Hematopoietic multipotent progenitor cell treated with erythropoietin and hydrocortisone succinate and interleukin-3 and kit ligand, for 17 days (in vitro differentiated cells): ENCODE measurements at regions not wholly inside any gene's neighbourhood (a gene's known extent, or its start where the extent isn't known, plus 50 kb on each side); places are given as distances from the start of the nearest gene placed in this dataset.

Experiments used
- DNase-seq: peaks from one replicate; pipeline ENCODE4 v3.0.0-alpha.2; 2015; ENCODE audit warnings: low spot score

DNA sequence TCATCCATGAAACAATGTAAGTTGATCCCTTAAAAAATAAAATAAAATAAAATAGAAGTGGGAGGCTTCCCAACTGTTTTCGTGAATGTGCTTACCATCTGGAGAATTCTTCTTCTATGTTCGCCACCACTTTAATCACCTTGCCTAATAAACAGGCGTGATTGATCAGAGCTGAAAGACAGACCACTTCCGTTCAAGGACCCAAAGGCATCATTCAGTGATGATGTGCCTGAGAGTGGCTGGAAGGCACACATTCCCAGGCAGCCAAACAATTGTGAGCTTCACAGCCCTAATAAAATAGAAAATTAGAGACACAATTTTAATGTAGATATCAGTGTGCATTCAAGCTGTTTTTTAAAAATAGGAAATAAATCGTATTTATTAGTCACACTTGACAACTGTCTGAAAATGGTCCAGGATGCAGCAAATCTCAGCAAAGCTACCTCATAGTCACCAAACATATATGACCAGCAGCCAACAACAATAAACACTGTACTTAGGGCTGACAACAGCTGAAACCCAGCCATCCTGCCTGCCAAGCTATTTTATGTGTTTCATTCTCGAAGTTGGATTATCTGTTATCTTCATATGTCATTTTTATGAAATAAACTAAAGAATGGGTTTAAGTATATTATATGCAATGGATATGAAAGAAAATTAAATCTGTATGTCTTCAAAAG lies 163.2 kb upstream of the FAM9B start:
- DNase-seq = no peak

DNA sequence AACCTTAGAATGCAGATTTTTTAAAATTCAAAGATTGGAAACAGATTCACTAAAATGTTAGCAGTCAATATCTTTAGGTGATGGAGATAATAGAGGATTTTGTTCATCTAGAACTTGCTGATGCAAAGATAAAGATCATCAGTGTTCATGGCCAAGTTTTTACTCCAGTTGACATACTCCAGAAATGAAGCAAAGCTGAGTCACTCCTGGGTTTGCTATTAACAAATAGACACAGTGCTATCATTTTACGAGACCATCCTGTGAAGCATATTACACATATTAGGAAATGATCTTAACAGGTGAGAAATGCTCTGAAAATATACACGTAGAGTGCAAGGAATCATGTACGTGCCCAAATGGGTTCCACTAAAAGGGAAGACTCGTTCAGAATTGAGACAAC lies 170.6 kb upstream of the FAM9B start:
- no peak for DNase-seq

- no peak for DNase-seq
These were observed 171.8 kb upstream of the FAM9B start for GRCh38 chrX:9205599-9206223.

- DNase-seq = no peak
These were observed 173.2 kb upstream of the FAM9B start for GRCh38 chrX:9207142-9207541.

DNA sequence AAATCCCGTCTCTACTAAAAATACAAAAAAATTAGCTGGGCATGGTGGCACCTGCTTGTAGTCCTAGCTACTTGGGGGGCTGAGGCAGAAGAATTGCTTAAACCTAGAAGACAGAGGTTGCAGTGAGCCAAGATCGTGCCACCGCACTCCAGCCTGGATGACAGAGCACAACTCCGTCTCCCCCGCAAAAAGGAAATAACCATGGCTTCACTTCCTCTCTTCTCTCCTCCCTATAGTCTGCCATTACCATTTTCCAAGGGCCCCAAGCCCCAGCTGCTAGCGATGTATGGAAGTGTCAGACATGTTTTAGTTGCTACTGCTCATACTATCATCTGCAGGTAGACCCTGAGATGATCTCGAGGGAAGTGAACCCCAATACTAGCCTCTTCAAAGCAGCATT lies 177.3 kb upstream of the FAM9B start:
- DNase-seq = no peak

GRCh38 chrX:9221781-9222180 lies 187.9 kb upstream of the FAM9B start:
- DNase-seq = no peak

DNA sequence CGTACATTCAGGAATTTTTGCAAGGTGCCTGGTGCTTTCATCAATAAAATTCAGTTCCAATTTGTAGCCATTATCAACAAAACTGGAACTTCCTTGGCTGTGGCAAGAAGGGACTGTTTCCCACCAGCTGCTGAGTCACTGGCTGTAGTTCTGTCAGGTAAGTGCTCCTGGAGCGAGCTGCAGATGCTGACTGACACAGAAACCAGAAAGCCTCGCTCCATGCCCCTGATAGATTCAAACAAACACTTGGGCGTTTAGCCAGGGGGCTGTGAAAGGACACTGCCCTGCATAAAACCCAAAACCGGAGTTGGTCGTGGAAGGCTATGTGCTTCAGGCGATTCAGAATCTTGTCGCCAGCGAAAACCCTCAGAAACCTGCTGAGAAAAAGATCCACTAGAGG lies 188.4 kb upstream of the FAM9B start:
- no peak for DNase-seq

DNA sequence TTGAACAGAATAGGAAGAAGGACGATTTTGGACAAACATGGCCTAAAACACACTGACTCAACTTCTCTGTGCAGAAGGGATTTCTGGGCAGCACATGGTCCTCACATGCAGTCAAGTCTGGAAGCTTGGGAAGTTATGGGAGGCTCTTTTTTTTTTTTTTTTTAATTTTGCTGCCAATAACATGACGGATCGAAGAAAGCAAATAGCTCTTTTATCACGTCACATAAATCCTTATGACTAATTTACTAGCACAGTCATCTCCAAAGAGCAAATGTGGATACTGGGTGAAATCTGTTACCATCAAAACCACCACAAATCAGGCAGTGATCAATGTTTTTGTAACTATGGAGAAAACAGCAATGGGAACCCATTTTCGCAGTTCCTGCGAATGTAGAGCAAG lies 193.3 kb upstream of the FAM9B start:
- DNase-seq = no peak

- no peak for DNase-seq
These were observed 197.6 kb upstream of the FAM9B start for GRCh38 chrX:9231491-9231890.

DNA sequence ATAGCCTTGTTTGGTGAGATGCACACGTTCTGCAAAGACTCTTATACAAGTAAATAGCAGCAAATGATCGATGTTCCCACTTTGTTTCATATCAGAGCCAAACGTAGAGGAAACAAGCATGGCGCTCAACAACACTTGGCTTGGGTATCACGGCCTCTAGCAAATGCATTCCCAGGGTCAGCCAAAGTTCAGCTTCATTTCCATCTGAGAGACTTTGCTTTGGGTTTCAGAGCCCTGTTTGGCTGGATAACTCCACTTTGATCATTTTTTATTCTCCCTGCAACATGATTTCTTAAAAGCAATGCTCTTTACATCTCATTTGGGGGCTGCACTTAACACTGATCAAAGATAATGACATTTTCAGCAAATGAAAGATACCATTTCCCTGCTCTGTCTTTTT lies 199.2 kb upstream of the FAM9B start:
- DNase-seq = no peak

DNA sequence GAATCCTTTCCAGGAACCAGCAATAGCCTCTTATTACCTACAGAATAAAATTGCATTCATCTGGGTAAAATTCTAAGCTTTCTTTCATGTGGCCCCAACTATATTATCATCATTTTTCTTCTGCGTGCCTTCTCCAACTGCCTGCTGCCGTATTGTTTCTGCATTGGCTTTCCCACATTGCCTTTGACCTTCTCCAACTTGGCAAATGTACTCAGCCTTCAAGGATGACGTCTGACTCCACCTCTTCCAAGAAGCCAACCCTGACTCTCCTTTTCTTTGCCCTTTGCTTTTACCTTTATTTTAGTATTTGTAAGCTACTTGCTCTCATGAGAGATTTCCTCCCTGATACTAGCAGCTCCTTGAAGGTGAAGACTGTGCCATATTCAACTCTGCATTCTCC lies 200.4 kb upstream of the FAM9B start:
- no peak for DNase-seq

DNA sequence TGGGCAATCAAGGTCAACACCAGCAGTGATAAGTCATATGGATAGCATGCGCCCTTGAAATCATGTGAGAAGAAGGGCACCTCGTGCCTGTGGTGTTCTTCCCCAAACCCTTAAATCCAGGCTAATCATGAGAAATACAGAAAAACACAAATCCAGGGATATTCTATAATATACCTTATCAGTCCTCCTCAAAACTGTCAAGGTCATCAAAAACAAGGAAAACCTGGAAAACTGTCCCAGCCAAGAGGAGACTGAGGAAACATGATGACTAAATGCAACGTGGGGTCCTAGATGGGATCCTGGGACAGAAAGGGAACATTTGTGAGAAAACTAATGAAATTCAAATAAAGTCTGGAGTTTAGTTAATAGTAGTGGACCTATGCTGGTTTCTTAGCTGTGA lies 201.8 kb upstream of the FAM9B start:
- DNase-seq = no peak

DNA sequence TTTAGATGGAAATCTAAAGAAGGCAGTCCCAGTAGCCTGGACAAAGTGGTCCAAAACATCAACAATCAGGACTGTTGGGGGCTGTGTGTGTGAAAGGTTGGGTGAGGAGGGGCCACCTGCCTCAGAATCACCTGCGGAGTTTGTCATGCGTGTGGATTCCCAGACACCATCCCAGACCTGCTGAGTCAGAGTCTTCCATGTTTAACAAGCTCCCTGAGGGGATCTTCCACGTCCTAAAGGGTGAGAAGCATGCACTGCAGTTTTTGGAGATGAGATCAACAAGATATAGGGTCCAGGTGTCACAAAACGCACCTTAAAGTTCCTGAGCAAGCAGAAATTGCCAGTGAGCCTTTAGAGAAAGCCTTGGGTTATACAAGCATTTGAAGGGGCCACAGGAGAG lies 207.0 kb upstream of the FAM9B start:
- DNase-seq = no peak

DNA sequence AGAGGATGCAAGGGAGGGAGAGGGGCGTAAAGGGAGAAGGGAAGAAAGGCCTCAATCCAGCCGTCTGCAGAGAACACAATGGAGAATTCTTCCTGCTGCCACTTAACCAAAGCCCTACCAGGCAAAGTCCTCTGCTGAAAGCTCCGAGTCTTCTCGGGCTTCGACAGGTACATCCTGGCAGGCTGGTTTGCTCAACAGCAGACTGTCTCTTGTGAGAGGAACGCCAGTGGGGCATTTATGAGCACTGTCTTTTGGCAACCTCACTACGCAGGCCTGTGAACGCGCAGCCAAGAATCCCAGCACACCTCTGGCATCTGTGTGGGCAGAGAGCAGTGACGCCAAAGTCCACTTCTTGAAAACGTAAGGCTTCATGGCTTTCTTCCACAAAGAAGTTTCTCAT lies 207.5 kb upstream of the FAM9B start:
- DNase-seq = no peak

- no peak for DNase-seq
These were observed 215.3 kb upstream of the FAM9B start for GRCh38 chrX:9249051-9249846.

DNA sequence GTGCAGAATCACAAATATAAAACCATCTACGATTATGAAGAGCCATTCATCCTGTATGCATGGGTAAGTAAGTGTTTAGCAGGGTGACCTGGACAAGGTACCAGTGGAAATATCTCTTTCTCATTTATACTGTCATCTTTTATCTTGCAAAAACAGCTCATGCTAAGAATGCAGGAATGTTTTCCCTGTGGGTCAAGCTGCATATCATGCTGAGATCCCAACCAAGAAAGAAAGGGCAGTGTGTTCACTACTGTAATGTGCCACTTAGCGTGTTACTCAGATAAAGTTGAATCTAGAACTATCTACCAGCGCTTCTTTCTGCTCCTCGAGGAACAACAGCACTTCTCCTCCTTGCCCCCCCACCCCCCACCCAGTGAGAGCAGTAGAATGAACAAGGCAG lies 212.7 kb upstream of the TBL1X start:
- DNase-seq = no peak

GRCh38 chrX:9253211-9253610 lies 211.6 kb upstream of the TBL1X start:
- DNase-seq = no peak

DNA sequence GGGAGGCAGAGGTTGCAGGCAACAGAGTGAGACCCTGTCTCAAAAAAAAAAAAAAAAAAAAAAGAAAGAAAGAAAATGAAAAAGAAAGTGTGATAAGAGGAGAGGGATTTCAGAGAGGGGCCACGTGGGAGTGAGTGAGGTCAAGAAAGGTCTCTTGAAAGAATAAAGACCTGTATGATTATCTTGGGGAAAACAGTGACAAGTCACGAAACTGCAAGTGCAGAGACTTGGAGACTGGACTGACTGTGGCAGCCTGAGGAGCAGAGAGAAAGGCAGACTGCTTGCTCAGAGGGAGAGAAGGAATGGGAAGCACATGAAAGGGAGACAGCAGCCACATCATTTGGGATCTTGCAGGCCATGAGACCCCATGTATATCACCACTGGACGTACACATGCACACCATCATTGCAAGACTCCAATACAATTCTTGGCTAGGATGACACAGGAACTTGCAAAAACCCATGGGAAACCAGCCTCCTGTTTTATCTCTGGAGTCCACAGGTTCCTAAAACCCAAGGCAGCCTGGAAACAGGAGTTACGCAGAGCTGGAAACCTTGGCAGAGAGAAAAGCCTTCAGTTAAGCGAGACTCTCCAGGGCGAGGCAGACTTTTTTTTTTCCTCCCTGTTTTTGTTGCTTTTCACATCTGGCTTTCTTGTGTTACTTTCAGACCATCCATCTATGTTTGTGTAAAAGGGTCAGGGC lies 207.0 kb upstream of the TBL1X start:
- no peak for DNase-seq

- no peak for DNase-seq
These were observed 206.3 kb upstream of the TBL1X start for GRCh38 chrX:9258421-9259104.

- no peak for DNase-seq
These were observed 204.3 kb upstream of the TBL1X start for GRCh38 chrX:9260603-9261002.

GRCh38 chrX:9267415-9267814 lies 197.4 kb upstream of the TBL1X start:
- no peak for DNase-seq

- DNase-seq = no peak
These were observed 195.7 kb upstream of the TBL1X start for GRCh38 chrX:9269134-9269533.
